ENCODE measurements at regions not wholly inside any gene's neighbourhood (a gene's known extent, or its start where the extent isn't known, plus 50 kb on each side); places are given as distances from the start of the nearest gene placed in this dataset.
A peak's percentile ranks its signal among the peaks of the same experiment; 100 is the strongest.

DNA sequence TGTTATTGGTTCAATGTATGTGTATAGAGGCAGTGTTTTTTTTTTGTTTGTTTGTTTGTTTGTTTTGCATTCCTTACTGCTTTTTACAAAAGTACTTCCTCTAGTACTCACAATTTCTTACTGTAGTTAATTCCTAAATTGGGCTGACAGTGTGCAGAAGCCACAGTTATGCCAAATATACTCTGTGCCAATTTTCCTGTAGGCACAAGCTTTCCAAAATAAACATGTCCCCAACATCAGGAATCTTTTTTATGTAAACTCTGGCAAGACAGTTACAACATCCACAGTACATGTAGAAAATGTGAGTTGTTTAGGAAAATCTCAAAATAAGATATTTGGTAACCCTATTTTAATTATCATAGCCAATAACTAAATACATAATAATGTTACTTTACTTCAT, 161.6 kb upstream of the TSLP start:
- intact Hi-C loops (cut with micrococcal nuclease; ENCODE audit: unreplicated experiment) = no loop called here
- H3K4me1 ChIP-seq (ENCODE audit: insufficient read depth, low read length, poor library complexity, severe bottlenecking) = no peaks in the 10 kb centered on the region
- no peaks in the 10 kb centered on the region for H3K36me3 ChIP-seq (ENCODE audit: insufficient read depth, low read length, poor library complexity, severe bottlenecking)
- no peaks in the 10 kb centered on the region for H3K9me3 ChIP-seq (ENCODE audit: low read depth, low read length, poor library complexity, severe bottlenecking)
- no TSS peak for BruUV-seq (replicated peaks)
- DNase-seq (ENCODE audit: low spot score) = no peak
- POLR2A ChIA-PET (ENCODE audit: low non-redundant PET) = no interaction called here
- H3K4me3 ChIP-seq (ENCODE audit: low read depth, low read length, poor library complexity, severe bottlenecking) = no peak overlapping the region
- H3K27ac ChIP-seq (ENCODE audit: low read depth, low read length, poor library complexity, severe bottlenecking) = no peak overlapping the region
- CTCF ChIA-PET = no interaction called here
- no peaks in the 10 kb centered on the region for H3K27me3 ChIP-seq (replicated peaks; ENCODE audit: insufficient read depth, low read depth, low read length, poor library complexity)
- no peak for TF ChIP-seq EZH2 (IDR thresholded peaks at IDR 0.05; ENCODE audit: borderline replicate concordance, low read depth, low read length, poor library complexity, severe bottlenecking)
- TF ChIP-seq, protein P1, sequence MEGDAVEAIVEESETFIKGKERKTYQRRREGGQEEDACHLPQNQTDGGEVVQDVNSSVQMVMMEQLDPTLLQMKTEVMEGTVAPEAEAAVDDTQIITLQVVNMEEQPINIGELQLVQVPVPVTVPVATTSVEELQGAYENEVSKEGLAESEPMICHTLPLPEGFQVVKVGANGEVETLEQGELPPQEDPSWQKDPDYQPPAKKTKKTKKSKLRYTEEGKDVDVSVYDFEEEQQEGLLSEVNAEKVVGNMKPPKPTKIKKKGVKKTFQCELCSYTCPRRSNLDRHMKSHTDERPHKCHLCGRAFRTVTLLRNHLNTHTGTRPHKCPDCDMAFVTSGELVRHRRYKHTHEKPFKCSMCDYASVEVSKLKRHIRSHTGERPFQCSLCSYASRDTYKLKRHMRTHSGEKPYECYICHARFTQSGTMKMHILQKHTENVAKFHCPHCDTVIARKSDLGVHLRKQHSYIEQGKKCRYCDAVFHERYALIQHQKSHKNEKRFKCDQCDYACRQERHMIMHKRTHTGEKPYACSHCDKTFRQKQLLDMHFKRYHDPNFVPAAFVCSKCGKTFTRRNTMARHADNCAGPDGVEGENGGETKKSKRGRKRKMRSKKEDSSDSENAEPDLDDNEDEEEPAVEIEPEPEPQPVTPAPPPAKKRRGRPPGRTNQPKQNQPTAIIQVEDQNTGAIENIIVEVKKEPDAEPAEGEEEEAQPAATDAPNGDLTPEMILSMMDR (conservative IDR thresholded peaks at IDR 0.05; ENCODE audit: low read depth, low read length) = no peak

DNA sequence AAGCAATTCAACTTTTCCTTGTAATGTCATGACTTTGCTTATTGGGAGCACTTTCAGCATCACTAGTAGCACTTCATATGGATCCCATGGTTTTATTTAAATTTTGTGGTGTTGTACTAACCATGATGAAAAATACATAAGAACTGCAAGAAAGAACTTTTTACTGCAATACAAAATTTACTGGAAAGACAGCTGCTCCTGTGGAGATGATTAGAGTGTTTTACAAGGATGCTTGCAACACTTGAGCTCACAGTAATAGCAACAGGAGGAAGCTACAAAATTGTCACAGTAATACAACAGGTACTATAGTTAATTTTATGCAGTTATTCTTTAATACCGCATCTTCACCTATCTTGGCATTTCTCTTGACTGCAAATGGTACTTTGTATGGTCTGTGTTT, 158.3 kb upstream of the TSLP start:
- ChIA-PET CTCF (no interaction called here), POLR2A (ENCODE audit: low non-redundant PET) (no interaction called here)
- no peaks in the 10 kb centered on the region for H3K9me3 ChIP-seq (ENCODE audit: low read depth, low read length, poor library complexity, severe bottlenecking)
- no TSS peak for BruUV-seq (replicated peaks)
- no peak overlapping the region for H3K27ac ChIP-seq (ENCODE audit: low read depth, low read length, poor library complexity, severe bottlenecking)
- no peak for TF ChIP-seq EZH2 (IDR thresholded peaks at IDR 0.05; ENCODE audit: borderline replicate concordance, low read depth, low read length, poor library complexity, severe bottlenecking)
- TF ChIP-seq, protein P1 (conservative IDR thresholded peaks at IDR 0.05; ENCODE audit: low read depth, low read length) = no peak
- DNase-seq (ENCODE audit: low spot score) = no peak
- no peaks in the 10 kb centered on the region for H3K4me1 ChIP-seq (ENCODE audit: insufficient read depth, low read length, poor library complexity, severe bottlenecking)
- H3K4me3 ChIP-seq (ENCODE audit: low read depth, low read length, poor library complexity, severe bottlenecking) = no peak overlapping the region
- intact Hi-C loops (cut with micrococcal nuclease; ENCODE audit: unreplicated experiment) = no loop called here
- no peaks in the 10 kb centered on the region for H3K27me3 ChIP-seq (replicated peaks; ENCODE audit: insufficient read depth, low read depth, low read length, poor library complexity)
- H3K36me3 ChIP-seq (ENCODE audit: insufficient read depth, low read length, poor library complexity, severe bottlenecking) = no peaks in the 10 kb centered on the region

DNA sequence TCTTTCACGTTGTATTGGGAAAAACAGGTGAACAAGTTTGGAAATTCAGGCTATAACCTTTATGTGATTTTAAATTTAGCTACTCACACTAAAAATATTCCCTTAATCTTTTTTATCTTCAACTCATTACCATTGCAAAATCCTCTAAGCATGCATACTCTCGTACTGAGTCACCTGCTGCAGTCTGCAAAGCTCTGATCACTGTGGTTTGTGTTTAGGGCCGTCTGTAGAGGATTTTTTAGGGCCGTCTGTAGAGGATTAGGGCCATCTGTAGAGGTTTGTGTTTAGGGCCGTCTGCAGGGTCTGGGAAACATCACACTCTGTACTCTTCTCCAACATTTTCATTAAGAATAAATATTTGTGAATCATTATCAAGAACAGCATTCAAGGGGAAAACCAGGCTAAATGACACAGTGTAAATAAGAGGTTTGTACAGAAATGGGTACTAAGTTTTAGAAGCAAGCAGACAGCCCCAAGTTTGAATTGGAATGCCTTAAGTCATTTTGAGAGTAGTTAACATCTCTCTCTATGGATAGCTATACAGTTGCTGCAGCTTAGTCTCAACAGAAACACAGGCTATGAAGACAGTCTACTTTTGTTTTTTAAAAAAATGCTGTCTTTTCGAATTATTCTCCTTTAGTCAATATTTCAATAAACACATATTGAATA, 155.0 kb upstream of the TSLP start:
- intact Hi-C loops (cut with micrococcal nuclease; ENCODE audit: unreplicated experiment) = no loop called here
- H3K36me3 ChIP-seq (ENCODE audit: insufficient read depth, low read length, poor library complexity, severe bottlenecking) = no peaks in the 10 kb centered on the region
- TF ChIP-seq, protein P1 (conservative IDR thresholded peaks at IDR 0.05; ENCODE audit: low read depth, low read length) = no peak
- no peak for TF ChIP-seq EZH2 (IDR thresholded peaks at IDR 0.05; ENCODE audit: borderline replicate concordance, low read depth, low read length, poor library complexity, severe bottlenecking)
- ChIA-PET POLR2A (ENCODE audit: low non-redundant PET) (no interaction called here), CTCF (no interaction called here)
- H3K4me3 ChIP-seq (ENCODE audit: low read depth, low read length, poor library complexity, severe bottlenecking) = no peak overlapping the region
- no peaks in the 10 kb centered on the region for H3K9me3 ChIP-seq (ENCODE audit: low read depth, low read length, poor library complexity, severe bottlenecking)
- no peak overlapping the region for H3K27ac ChIP-seq (ENCODE audit: low read depth, low read length, poor library complexity, severe bottlenecking)
- no peaks in the 10 kb centered on the region for H3K4me1 ChIP-seq (ENCODE audit: insufficient read depth, low read length, poor library complexity, severe bottlenecking)
- no TSS peak for BruUV-seq (replicated peaks)
- peak; percentile 43 for DNase-seq (ENCODE audit: low spot score)
- H3K27me3 ChIP-seq (replicated peaks; ENCODE audit: insufficient read depth, low read depth, low read length, poor library complexity) = no peaks in the 10 kb centered on the region
